ENCODE measurements at regions not wholly inside any gene's neighbourhood (a gene's known extent, or its start where the extent isn't known, plus 50 kb on each side); places are given as distances from the start of the nearest gene placed in this dataset.

- POLR2A ChIA-PET = no interaction called here
- Histone ChIP-seq H3K4me3 (ENCODE audit: low read depth in 2 of 2, low read length in 1 of 2) (no peak overlapping the region), H3K27ac (ENCODE audit: low read depth in 2 of 2, low read length in 1 of 2) (no peak overlapping the region), H2AFZ (ENCODE audit: low read depth) (no peak overlapping the region), H4K20me1 (ENCODE audit: insufficient read depth) (no peaks in the 10 kb centered on the region), H3K9me2 (no peaks in the 10 kb centered on the region), H3K4me2 (no peak overlapping the region), H3K4me1 (ENCODE audit: control insufficient read depth in 1 of 2, insufficient read depth in 2 of 2, low read depth in 1 of 2, low read length in 1 of 2) (no peaks in the 10 kb centered on the region), H3K9me3 (no peaks in the 10 kb centered on the region), H3K36me3 (replicated peaks in 1 of 2; ENCODE audit: control insufficient read depth in 1 of 2, insufficient read depth in 2 of 2, low read length in 1 of 2) (no peaks in the 10 kb centered on the region), H3K79me2 (ENCODE audit: insufficient read depth) (no peaks in the 10 kb centered on the region), H3K27me3 (ENCODE audit: insufficient read depth) (no peaks in the 10 kb centered on the region), H3K9ac (no peak overlapping the region), H3F3A (replicated peaks; ENCODE audit: insufficient read depth) (no peaks in the 10 kb centered on the region)
- TF ChIP-seq FOXJ3 (CRISPR knock-in tag; IDR thresholded peaks at IDR 0.05) (no peak), ELF1 (IDR thresholded peaks at IDR 0.05) (no peak), CHD2 (IDR thresholded peaks at IDR 0.05; ENCODE audit: low read length, partially characterized antibody) (no peak), RAD21 (IDR thresholded peaks at IDR 0.05; ENCODE audit: low read length) (no peak), EP300 (IDR thresholded peaks at IDR 0.05; ENCODE audit: borderline replicate concordance in 1 of 2, low read depth in 1 of 2, low read length in 1 of 2) (no peak), NRF1 (IDR thresholded peaks at IDR 0.05; ENCODE audit: low read depth, low read length) (no peak), RCOR1 (IDR thresholded peaks at IDR 0.05; ENCODE audit: low read length) (no peak), POLR2AphosphoS5 (IDR thresholded peaks at IDR 0.05; ENCODE audit: low read depth, low read length) (no peak), SIN3A (IDR thresholded peaks at IDR 0.05; ENCODE audit: borderline replicate concordance, low read depth, low read length) (no peak), MXI1 (IDR thresholded peaks at IDR 0.05; ENCODE audit: low read depth, low read length) (no peak), YY1 (IDR thresholded peaks at IDR 0.05; ENCODE audit: low read depth) (no peak), FOSL2 (IDR thresholded peaks at IDR 0.05; ENCODE audit: borderline replicate concordance, low read depth) (no peak), TCF12 (IDR thresholded peaks at IDR 0.05) (no peak), SMC3 (IDR thresholded peaks at IDR 0.05; ENCODE audit: low read depth, low read length) (no peak), REST (IDR thresholded peaks at IDR 0.05; ENCODE audit: low read depth, low read length) (no peak), RFX5 (IDR thresholded peaks at IDR 0.05; ENCODE audit: low read length) (no peak), GABPA (IDR thresholded peaks at IDR 0.05; ENCODE audit: low read depth) (no peak), GATA2 (CRISPR knock-in tag; IDR thresholded peaks at IDR 0.05) (no peak)
- no peak for DNase-seq
- CTCF ChIA-PET = interaction anchor here (0.6 kb wide), 1 partner anchor 14 kb away, joined by 3 read pairs; no protein-coding TSS in a partner anchor
Observed at GRCh38 chr2:35461406-35461805, 894.2 kb upstream of the CRIM1 start.

All from SK-N-SH (cell line).